HEK293 (cell line): ENCODE measurements at regions not wholly inside any gene's neighbourhood (a gene's known extent, or its start where the extent isn't known, plus 50 kb on each side); places are given as distances from the start of the nearest gene placed in this dataset.

Source experiments
- CTCF ChIA-PET: fragments of 350-600 bp; formaldehyde crosslinking; extraction: SDS; loops from one replicate; lab custom pipeline; 2021; ENCODE audit warnings: antibody characterized with exemption; lab: Yijun Ruan, JAX
- POLR2A ChIA-PET: fragments of 300-600 bp; formaldehyde crosslinking; extraction: SDS; loops from one replicate; lab custom pipeline; 2020; ENCODE audit warnings: antibody characterized with exemption, inconsistent platforms; lab: Yijun Ruan, JAX
- H3K27ac ChIP-seq: fragments of 200-500 bp; sonication (Bioruptor generic); 2 replicates; pipeline ENCODE4 v1.5.1; 2014; ENCODE audit warnings: low read depth, low read length, control low read depth, inconsistent platforms; ENCODE audit errors: extremely low read depth
- H3K36me3 ChIP-seq, 2 experiments: fragments of 200-500 bp in 1 of 2; sonication (Bioruptor generic) in 1 of 2; 1 replicate in 1 of 2; 2 replicates in 1 of 2; pipeline ENCODE4 v1.5.1; 2014 to 2017; ENCODE audit warnings: inconsistent platforms in 2 of 2, low read length in 2 of 2; ENCODE audit not compliant: control insufficient read depth in 2 of 2, insufficient read depth in 1 of 2
- H3K4me1 ChIP-seq: fragments of 200-500 bp; sonication (Bioruptor generic); 2 replicates; pipeline ENCODE4 v1.5.1; 2014; ENCODE audit warnings: mild to moderate bottlenecking, low read length, inconsistent platforms; ENCODE audit not compliant: control insufficient read depth, insufficient read depth
- H3K4me3 ChIP-seq: 2 replicates; pipeline ENCODE4 v1.5.1; 2011; ENCODE audit warnings: low read depth, mild to moderate bottlenecking, control low read depth, low read length, moderate library complexity
- H3K9me3 ChIP-seq: fragments of 200-500 bp; sonication (Bioruptor generic); 2 replicates; pipeline ENCODE4 v1.5.1; 2014; ENCODE audit warnings: low read depth, low read length, inconsistent platforms; ENCODE audit not compliant: control insufficient read depth, insufficient read depth
- GLI2 ChIP-seq: fragments of 450-650 bp; formaldehyde crosslinking; IDR thresholded peaks from 2 replicates; pipeline ENCODE4; 2017; ENCODE audit warnings: missing biosample characterization, missing genetic modification characterization, low read depth, borderline replicate concordance
- GLI4 ChIP-seq: fragments of 450-650 bp; formaldehyde crosslinking; IDR thresholded peaks from 2 replicates; pipeline ENCODE4 v1.5.1; 2016; ENCODE audit warnings: missing biosample characterization, missing genetic modification characterization
- KLF1 ChIP-seq: fragments of 450-650 bp; formaldehyde crosslinking; IDR thresholded peaks from 2 replicates; pipeline ENCODE4 v1.5.1; 2016; ENCODE audit warnings: missing biosample characterization, missing genetic modification characterization
- KLF10 ChIP-seq: fragments of 450-650 bp; IDR thresholded peaks from 2 replicates; pipeline ENCODE4 v1.5.1; 2018; ENCODE audit warnings: missing biosample characterization, mild to moderate bottlenecking, missing genetic modification characterization
- KLF7 ChIP-seq: fragments of 450-650 bp; formaldehyde crosslinking; IDR thresholded peaks from 2 replicates; pipeline ENCODE4 v1.5.1; 2016; ENCODE audit warnings: missing biosample characterization, missing genetic modification characterization, borderline replicate concordance
- MEIS1 ChIP-seq: sonication (generic); formaldehyde crosslinking; IDR thresholded peaks from 2 replicates; pipeline ENCODE4 v1.8.1; 2022; ENCODE audit warnings: missing genetic modification reagents, mild to moderate bottlenecking, borderline replicate concordance
- MYNN ChIP-seq: fragments of 450-650 bp; formaldehyde crosslinking; IDR thresholded peaks from 2 replicates; pipeline ENCODE4 v1.5.1; 2016; ENCODE audit warnings: missing biosample characterization, missing genetic modification characterization, borderline replicate concordance
- SCRT1 ChIP-seq: fragments of 450-650 bp; formaldehyde crosslinking; IDR thresholded peaks from 2 replicates; pipeline ENCODE4 v1.5.1; 2016; ENCODE audit warnings: missing biosample characterization, missing genetic modification characterization, borderline replicate concordance
- SCRT2 ChIP-seq: fragments of 450-650 bp; formaldehyde crosslinking; IDR thresholded peaks from 2 replicates; pipeline ENCODE4 v1.5.1; 2016; ENCODE audit warnings: missing biosample characterization, missing genetic modification characterization
- SP2 ChIP-seq: fragments of 450-650 bp; formaldehyde crosslinking; IDR thresholded peaks from 2 replicates; pipeline ENCODE4 v1.5.1; 2016; ENCODE audit warnings: missing biosample characterization, missing genetic modification characterization
- ZBTB48 ChIP-seq: fragments of 450-650 bp; formaldehyde crosslinking; IDR thresholded peaks from 2 replicates; pipeline ENCODE4 v1.5.1; 2016; ENCODE audit warnings: missing biosample characterization, missing genetic modification characterization
- ZNF114 ChIP-seq: fragments of 450-650 bp; formaldehyde crosslinking; IDR thresholded peaks from 2 replicates; pipeline ENCODE4 v1.5.0; 2017; ENCODE audit warnings: missing biosample characterization, missing genetic modification characterization
- ZNF140 ChIP-seq: fragments of 450-650 bp; formaldehyde crosslinking; IDR thresholded peaks from 2 replicates; pipeline ENCODE4 v1.5.1; 2016; ENCODE audit warnings: missing biosample characterization, missing genetic modification characterization
- ZNF155 ChIP-seq: fragments of 450-650 bp; formaldehyde crosslinking; IDR thresholded peaks from 2 replicates; pipeline ENCODE4 v1.5.1; 2016; ENCODE audit warnings: missing biosample characterization, missing genetic modification characterization
- ZNF223 ChIP-seq: fragments of 450-650 bp; formaldehyde crosslinking; IDR thresholded peaks from 2 replicates; pipeline ENCODE4 v1.5.1; 2016; ENCODE audit warnings: missing biosample characterization, missing genetic modification characterization
- ZNF423 ChIP-seq: fragments of 450-650 bp; formaldehyde crosslinking; IDR thresholded peaks from 2 replicates; pipeline ENCODE4 v1.5.1; 2016; ENCODE audit warnings: missing biosample characterization, missing genetic modification characterization
- ZNF530 ChIP-seq: fragments of 450-650 bp; formaldehyde crosslinking; IDR thresholded peaks from 2 replicates; pipeline ENCODE4 v1.5.1; 2016; ENCODE audit warnings: low read depth, missing biosample characterization, missing genetic modification characterization
- ZNF621 ChIP-seq: fragments of 450-650 bp; formaldehyde crosslinking; IDR thresholded peaks from 2 replicates; pipeline ENCODE4 v1.5.1; 2017; ENCODE audit warnings: missing biosample characterization, missing genetic modification characterization
- ZNF623 ChIP-seq: fragments of 450-650 bp; formaldehyde crosslinking; IDR thresholded peaks from 2 replicates; pipeline ENCODE4 v1.5.1; 2016; ENCODE audit warnings: missing biosample characterization, missing genetic modification characterization
- ZNF624 ChIP-seq: fragments of 450-650 bp; formaldehyde crosslinking; IDR thresholded peaks from 2 replicates; pipeline ENCODE4 v1.5.1; 2017; ENCODE audit warnings: missing biosample characterization, missing genetic modification characterization
- ZNF626 ChIP-seq: fragments of 450-650 bp; sonication (Bioruptor Pico); formaldehyde crosslinking; IDR thresholded peaks from 2 replicates; pipeline ENCODE4 v1.5.1; 2018; ENCODE audit warnings: missing biosample characterization, missing genetic modification characterization, inconsistent platforms
- ZNF768 ChIP-seq: fragments of 450-650 bp; formaldehyde crosslinking; IDR thresholded peaks from 2 replicates; pipeline ENCODE4 v1.5.1; 2018; ENCODE audit warnings: missing biosample characterization, mild to moderate bottlenecking, missing genetic modification characterization
- TF ChIP-seq, protein P1 (sequence below): fragments of 450-650 bp; formaldehyde crosslinking; IDR thresholded peaks from 2 replicates; pipeline ENCODE4; 2016; ENCODE audit warnings: missing biosample characterization, missing genetic modification characterization
- TF ChIP-seq, protein P2 (sequence below): fragments of 450-650 bp; formaldehyde crosslinking; IDR thresholded peaks from 2 replicates; pipeline ENCODE4 v1.5.1; 2016; ENCODE audit warnings: missing biosample characterization, missing genetic modification characterization
- TF ChIP-seq, protein P3 (sequence below): fragments of 450-650 bp; formaldehyde crosslinking; IDR thresholded peaks from 2 replicates; pipeline ENCODE4 v1.5.1; 2016; ENCODE audit warnings: missing biosample characterization, missing genetic modification characterization
- TF ChIP-seq, protein P4 (sequence below): fragments of 450-650 bp; formaldehyde crosslinking; IDR thresholded peaks from 2 replicates; pipeline ENCODE4 v1.5.0; 2017; ENCODE audit warnings: missing biosample characterization, missing genetic modification characterization, borderline replicate concordance
- TF ChIP-seq, protein P5 (sequence below): fragments of 450-650 bp; formaldehyde crosslinking; IDR thresholded peaks from 2 replicates; pipeline ENCODE4 v1.5.1; 2016; ENCODE audit warnings: missing biosample characterization, missing genetic modification characterization

DNA sequence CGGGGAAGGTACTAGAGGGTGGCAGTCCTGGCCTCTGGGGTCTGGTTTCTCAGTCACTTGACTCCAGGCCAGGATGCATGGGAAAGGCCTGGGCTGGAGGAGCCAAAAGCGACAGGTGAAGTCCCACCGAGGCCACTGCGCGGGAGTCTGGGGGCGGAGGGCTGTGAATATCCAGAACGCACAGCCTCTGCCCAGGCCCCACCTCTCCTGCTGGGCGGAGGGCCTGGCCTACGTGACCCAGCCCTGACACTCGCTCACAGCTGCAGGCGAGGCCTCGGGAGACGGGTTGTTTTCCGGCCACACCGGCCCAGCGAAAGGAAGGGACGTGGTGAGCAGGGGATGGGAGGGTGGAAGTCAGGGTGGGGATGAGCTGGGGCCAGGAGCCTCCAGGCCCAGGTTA, 91.2 kb downstream of the RFLNA start:
- no peak overlapping the region for H3K4me3 ChIP-seq
- TF ChIP-seq, protein P1, sequence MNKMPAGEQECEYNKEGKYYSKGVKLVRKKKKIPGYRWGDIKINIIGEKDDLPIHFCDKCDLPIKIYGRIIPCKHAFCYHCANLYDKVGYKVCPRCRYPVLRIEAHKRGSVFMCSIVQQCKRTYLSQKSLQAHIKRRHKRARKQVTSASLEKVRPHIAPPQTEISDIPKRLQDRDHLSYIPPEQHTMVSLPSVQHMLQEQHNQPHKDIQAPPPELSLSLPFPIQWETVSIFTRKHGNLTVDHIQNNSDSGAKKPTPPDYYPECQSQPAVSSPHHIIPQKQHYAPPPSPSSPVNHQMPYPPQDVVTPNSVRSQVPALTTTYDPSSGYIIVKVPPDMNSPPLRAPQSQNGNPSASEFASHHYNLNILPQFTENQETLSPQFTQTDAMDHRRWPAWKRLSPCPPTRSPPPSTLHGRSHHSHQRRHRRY: no peak
- TF ChIP-seq SCRT2 (tag by site-specific recombination) (peak; percentile 84), KLF10 (tag by site-specific recombination) (no peak), KLF1 (tag by site-specific recombination) (peak; percentile 76), ZNF624 (tag by site-specific recombination) (no peak), MEIS1 (no peak), GLI4 (tag by site-specific recombination) (no peak), SCRT1 (tag by site-specific recombination) (peak; percentile 66), ZNF768 (tag by site-specific recombination) (no peak), GLI2 (tag by site-specific recombination) (no peak), ZNF223 (tag by site-specific recombination) (no peak), MYNN (tag by site-specific recombination) (no peak), ZNF626 (tag by site-specific recombination) (no peak), ZNF623 (tag by site-specific recombination) (no peak), ZNF140 (no peak), ZNF423 (tag by site-specific recombination) (no peak)
- TF ChIP-seq, protein P2, sequence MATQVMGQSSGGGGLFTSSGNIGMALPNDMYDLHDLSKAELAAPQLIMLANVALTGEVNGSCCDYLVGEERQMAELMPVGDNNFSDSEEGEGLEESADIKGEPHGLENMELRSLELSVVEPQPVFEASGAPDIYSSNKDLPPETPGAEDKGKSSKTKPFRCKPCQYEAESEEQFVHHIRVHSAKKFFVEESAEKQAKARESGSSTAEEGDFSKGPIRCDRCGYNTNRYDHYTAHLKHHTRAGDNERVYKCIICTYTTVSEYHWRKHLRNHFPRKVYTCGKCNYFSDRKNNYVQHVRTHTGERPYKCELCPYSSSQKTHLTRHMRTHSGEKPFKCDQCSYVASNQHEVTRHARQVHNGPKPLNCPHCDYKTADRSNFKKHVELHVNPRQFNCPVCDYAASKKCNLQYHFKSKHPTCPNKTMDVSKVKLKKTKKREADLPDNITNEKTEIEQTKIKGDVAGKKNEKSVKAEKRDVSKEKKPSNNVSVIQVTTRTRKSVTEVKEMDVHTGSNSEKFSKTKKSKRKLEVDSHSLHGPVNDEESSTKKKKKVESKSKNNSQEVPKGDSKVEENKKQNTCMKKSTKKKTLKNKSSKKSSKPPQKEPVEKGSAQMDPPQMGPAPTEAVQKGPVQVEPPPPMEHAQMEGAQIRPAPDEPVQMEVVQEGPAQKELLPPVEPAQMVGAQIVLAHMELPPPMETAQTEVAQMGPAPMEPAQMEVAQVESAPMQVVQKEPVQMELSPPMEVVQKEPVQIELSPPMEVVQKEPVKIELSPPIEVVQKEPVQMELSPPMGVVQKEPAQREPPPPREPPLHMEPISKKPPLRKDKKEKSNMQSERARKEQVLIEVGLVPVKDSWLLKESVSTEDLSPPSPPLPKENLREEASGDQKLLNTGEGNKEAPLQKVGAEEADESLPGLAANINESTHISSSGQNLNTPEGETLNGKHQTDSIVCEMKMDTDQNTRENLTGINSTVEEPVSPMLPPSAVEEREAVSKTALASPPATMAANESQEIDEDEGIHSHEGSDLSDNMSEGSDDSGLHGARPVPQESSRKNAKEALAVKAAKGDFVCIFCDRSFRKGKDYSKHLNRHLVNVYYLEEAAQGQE (tag by site-specific recombination): no peak
- TF ChIP-seq, protein P3, sequence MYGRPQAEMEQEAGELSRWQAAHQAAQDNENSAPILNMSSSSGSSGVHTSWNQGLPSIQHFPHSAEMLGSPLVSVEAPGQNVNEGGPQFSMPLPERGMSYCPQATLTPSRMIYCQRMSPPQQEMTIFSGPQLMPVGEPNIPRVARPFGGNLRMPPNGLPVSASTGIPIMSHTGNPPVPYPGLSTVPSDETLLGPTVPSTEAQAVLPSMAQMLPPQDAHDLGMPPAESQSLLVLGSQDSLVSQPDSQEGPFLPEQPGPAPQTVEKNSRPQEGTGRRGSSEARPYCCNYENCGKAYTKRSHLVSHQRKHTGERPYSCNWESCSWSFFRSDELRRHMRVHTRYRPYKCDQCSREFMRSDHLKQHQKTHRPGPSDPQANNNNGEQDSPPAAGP: no peak
- POLR2A ChIA-PET: no interaction called here
- H3K4me1 ChIP-seq: peaks cover 2% of the 10 kb centered on the region; the same call in 1 of the 2 replicates
- no peaks in the 10 kb centered on the region for H3K9me3 ChIP-seq
- H3K27ac ChIP-seq: no peak overlapping the region
- CTCF ChIA-PET: interaction anchor here (0.9 kb wide), 1 partner anchor 15 kb away, joined by 3 read pairs; no protein-coding TSS in a partner anchor
- H3K36me3 ChIP-seq: peaks cover 0 to 44% of the 10 kb centered on the region in 2 experiments; a peak in 1 of 3 replicates

DNA sequence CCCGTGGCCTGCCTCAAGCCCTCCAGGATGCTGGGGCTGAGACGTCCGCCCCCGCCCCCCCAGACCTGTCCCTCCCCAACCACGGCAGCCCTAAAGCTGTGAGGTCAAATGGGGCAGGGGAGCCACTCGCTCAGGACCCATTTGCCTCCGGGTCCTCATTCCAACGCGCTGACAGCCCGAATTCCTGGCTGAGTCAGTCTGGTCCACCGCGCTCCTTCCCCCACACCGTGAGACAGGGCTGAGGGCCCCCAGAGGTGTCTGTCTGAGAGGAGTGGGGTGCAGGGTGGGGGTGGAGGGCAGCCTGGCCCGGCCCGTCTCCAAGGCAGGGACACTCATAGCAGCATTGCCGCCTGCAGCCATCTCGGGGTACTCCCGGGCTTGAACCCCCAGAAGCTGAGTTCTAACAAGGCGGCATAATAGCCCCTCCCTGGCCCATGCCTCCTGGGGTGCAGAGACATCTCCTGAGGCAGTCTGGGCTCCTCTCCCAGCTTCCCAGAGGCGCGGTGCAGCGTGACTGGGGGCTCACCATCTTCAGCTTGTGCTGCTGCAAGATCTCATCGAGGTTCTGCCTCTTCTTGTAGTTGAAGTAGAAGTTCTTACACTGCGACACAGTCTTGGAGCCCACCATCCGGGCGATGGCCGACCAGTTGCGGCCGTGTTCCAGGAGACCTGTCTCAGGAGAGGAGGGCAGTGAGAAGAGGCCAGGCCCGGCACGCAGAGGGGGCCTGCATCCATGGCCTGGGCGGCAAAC, 90.5 kb downstream of the RFLNA start:
- CTCF ChIA-PET: interaction anchor here (0.9 kb wide), 1 partner anchor 15 kb away, joined by 3 read pairs; no protein-coding TSS in a partner anchor
- Histone ChIP-seq H3K9me3 (no peaks in the 10 kb centered on the region), H3K4me1 (peaks cover 2% of the 10 kb centered on the region; the same call in 1 of the 2 replicates), H3K27ac (no peak overlapping the region), H3K36me3 (peaks cover 0 to 48% of the 10 kb centered on the region in 2 experiments; a peak in 1 of 3 replicates), H3K4me3 (no peak overlapping the region)
- POLR2A ChIA-PET: no interaction called here
- TF ChIP-seq ZNF621 (no peak), SP2 (tag by site-specific recombination) (no peak), ZBTB48 (tag by site-specific recombination) (no peak), KLF7 (tag by site-specific recombination) (no peak), ZNF530 (no peak), ZNF114 (no peak), ZNF155 (tag by site-specific recombination) (no peak)
- TF ChIP-seq, protein P4, sequence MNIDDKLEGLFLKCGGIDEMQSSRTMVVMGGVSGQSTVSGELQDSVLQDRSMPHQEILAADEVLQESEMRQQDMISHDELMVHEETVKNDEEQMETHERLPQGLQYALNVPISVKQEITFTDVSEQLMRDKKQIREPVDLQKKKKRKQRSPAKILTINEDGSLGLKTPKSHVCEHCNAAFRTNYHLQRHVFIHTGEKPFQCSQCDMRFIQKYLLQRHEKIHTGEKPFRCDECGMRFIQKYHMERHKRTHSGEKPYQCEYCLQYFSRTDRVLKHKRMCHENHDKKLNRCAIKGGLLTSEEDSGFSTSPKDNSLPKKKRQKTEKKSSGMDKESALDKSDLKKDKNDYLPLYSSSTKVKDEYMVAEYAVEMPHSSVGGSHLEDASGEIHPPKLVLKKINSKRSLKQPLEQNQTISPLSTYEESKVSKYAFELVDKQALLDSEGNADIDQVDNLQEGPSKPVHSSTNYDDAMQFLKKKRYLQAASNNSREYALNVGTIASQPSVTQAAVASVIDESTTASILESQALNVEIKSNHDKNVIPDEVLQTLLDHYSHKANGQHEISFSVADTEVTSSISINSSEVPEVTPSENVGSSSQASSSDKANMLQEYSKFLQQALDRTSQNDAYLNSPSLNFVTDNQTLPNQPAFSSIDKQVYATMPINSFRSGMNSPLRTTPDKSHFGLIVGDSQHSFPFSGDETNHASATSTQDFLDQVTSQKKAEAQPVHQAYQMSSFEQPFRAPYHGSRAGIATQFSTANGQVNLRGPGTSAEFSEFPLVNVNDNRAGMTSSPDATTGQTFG (tag by site-specific recombination): no peak
- TF ChIP-seq, protein P5, sequence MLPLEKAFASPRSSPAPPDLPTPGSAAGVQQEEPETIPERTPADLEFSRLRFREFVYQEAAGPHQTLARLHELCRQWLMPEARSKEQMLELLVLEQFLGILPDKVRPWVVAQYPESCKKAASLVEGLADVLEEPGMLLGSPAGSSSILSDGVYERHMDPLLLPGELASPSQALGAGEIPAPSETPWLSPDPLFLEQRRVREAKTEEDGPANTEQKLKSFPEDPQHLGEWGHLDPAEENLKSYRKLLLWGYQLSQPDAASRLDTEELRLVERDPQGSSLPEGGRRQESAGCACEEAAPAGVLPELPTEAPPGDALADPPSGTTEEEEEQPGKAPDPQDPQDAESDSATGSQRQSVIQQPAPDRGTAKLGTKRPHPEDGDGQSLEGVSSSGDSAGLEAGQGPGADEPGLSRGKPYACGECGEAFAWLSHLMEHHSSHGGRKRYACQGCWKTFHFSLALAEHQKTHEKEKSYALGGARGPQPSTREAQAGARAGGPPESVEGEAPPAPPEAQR (tag by site-specific recombination): no peak
